MG63 (cell line): ENCODE measurements at regions not wholly inside any gene's neighbourhood (a gene's known extent, or its start where the extent isn't known, plus 50 kb on each side); places are given as distances from the start of the nearest gene placed in this dataset.
"Not testable (repeated sequence)": the region's sequence is repeated elsewhere in the genome, so short reads cannot be mapped to it uniquely, and the experiment has no call there.

Experiments used
- DNase-seq: peaks from one replicate; pipeline ENCODE4 v3.0.0-alpha.2; 2020
- H3K27me3 ChIP-seq: fragments of 250-450 bp; sonication (Bioruptor Pico); 2 replicates; pipeline ENCODE4 v1.5.1; 2020; ENCODE audit warnings: mild to moderate bottlenecking, moderate library complexity
- H3K36me3 ChIP-seq: fragments of 250-450 bp; sonication (Bioruptor Pico); 2 replicates; pipeline ENCODE4 v1.5.1; 2020; ENCODE audit warnings: mild to moderate bottlenecking, moderate library complexity
- H3K4me3 ChIP-seq: fragments of 250-450 bp; sonication (Bioruptor Pico); 2 replicates; pipeline ENCODE4 v1.5.1; 2020; ENCODE audit warnings: mild to moderate bottlenecking, moderate library complexity
- H3K9me3 ChIP-seq: fragments of 250-450 bp; sonication (Bioruptor Pico); 2 replicates; pipeline ENCODE4 v1.5.1; 2020; ENCODE audit warnings: mild to moderate bottlenecking, moderate library complexity

- no peak for DNase-seq
- no peaks in the 10 kb centered on the region for H3K9me3 ChIP-seq
- no peaks in the 10 kb centered on the region for H3K27me3 ChIP-seq
- H3K36me3 ChIP-seq, result no peaks in the 10 kb centered on the region
- no peak overlapping the region for H3K4me3 ChIP-seq
Measured at GRCh38 chr2:48080534-48081316, 174.4 kb upstream of the FBXO11 start.

- Histone ChIP-seq H3K36me3 (no peaks in the 10 kb centered on the region), H3K4me3 (no peak overlapping the region), H3K27me3 (no peaks in the 10 kb centered on the region), H3K9me3 (no peaks in the 10 kb centered on the region)
- no peak for DNase-seq
Measured at GRCh38 chr2:48081317-48081628, 175.0 kb upstream of the FBXO11 start.

- Histone ChIP-seq H3K9me3 (no peaks in the 10 kb centered on the region), H3K36me3 (no peaks in the 10 kb centered on the region), H3K27me3 (no peaks in the 10 kb centered on the region), H3K4me3 (no peak overlapping the region)
- DNase-seq, result no peak
Measured at GRCh38 chr2:48085888-48086287, 179.6 kb upstream of the FBXO11 start.

GRCh38 chr2:48088994-48089393 is 182.7 kb upstream of the FBXO11 start:
- no peaks in the 10 kb centered on the region for H3K9me3 ChIP-seq
- DNase-seq, result no peak
- H3K36me3 ChIP-seq, result no peaks in the 10 kb centered on the region
- H3K4me3 ChIP-seq, result no peak overlapping the region
- no peaks in the 10 kb centered on the region for H3K27me3 ChIP-seq

GRCh38 chr2:48089644-48090043 is 183.3 kb upstream of the FBXO11 start:
- no peak overlapping the region for H3K4me3 ChIP-seq
- H3K36me3 ChIP-seq, result no peaks in the 10 kb centered on the region
- H3K27me3 ChIP-seq, result no peaks in the 10 kb centered on the region
- no peaks in the 10 kb centered on the region for H3K9me3 ChIP-seq
- no peak for DNase-seq

GRCh38 chr2:48092846-48093803 is 186.8 kb upstream of the FBXO11 start:
- peak; percentile 36 for DNase-seq
- Histone ChIP-seq H3K36me3 (no peaks in the 10 kb centered on the region), H3K27me3 (no peaks in the 10 kb centered on the region), H3K9me3 (no peaks in the 10 kb centered on the region), H3K4me3 (no peak overlapping the region)

- H3K36me3 ChIP-seq, H3K9me3 ChIP-seq, DNase-seq, H3K27me3 ChIP-seq, H3K4me3 ChIP-seq: not testable (repeated sequence)
Measured at GRCh38 chr2:48096765-48097164, 190.5 kb upstream of the FBXO11 start.

GRCh38 chr2:48098539-48098938 is 192.2 kb upstream of the FBXO11 start:
- H3K27me3 ChIP-seq, result no peaks in the 10 kb centered on the region
- DNase-seq, result no peak
- H3K4me3 ChIP-seq, result no peak overlapping the region
- no peaks in the 10 kb centered on the region for H3K36me3 ChIP-seq
- peaks cover 4% of the 10 kb centered on the region; the same call in 1 of the 2 replicates for H3K9me3 ChIP-seq

- Histone ChIP-seq H3K27me3 (no peaks in the 10 kb centered on the region), H3K4me3 (no peak overlapping the region), H3K36me3 (no peaks in the 10 kb centered on the region), H3K9me3 (peaks cover 4% of the 10 kb centered on the region; the same call in 1 of the 2 replicates)
- DNase-seq, result no peak
Measured at GRCh38 chr2:48104418-48104817, 198.1 kb upstream of the FBXO11 start.

GRCh38 chr2:48105848-48106247 is 199.6 kb upstream of the FBXO11 start:
- Histone ChIP-seq H3K9me3 (no peaks in the 10 kb centered on the region), H3K4me3 (no peak overlapping the region), H3K36me3 (no peaks in the 10 kb centered on the region), H3K27me3 (no peaks in the 10 kb centered on the region)
- no peak for DNase-seq

- no peaks in the 10 kb centered on the region for H3K9me3 ChIP-seq
- peak; percentile 74 for DNase-seq
- no peaks in the 10 kb centered on the region for H3K27me3 ChIP-seq
- H3K36me3 ChIP-seq, result no peaks in the 10 kb centered on the region
- no peak overlapping the region for H3K4me3 ChIP-seq
Measured at GRCh38 chr2:48107326-48107925, 201.1 kb upstream of the FBXO11 start.

GRCh38 chr2:48108455-48108854 is 202.2 kb upstream of the FBXO11 start:
- H3K36me3 ChIP-seq, result no peaks in the 10 kb centered on the region
- no peaks in the 10 kb centered on the region for H3K9me3 ChIP-seq
- H3K27me3 ChIP-seq, result no peaks in the 10 kb centered on the region
- DNase-seq, result no peak
- H3K4me3 ChIP-seq, result no peak overlapping the region

GRCh38 chr2:48109491-48110204 is 203.3 kb upstream of the FBXO11 start:
- Histone ChIP-seq H3K4me3 (no peak overlapping the region), H3K27me3 (no peaks in the 10 kb centered on the region), H3K9me3 (no peaks in the 10 kb centered on the region), H3K36me3 (no peaks in the 10 kb centered on the region)
- DNase-seq, result no peak

- H3K36me3 ChIP-seq, result no peaks in the 10 kb centered on the region
- H3K9me3 ChIP-seq, result no peaks in the 10 kb centered on the region
- H3K27me3 ChIP-seq, result no peaks in the 10 kb centered on the region
- no peak overlapping the region for H3K4me3 ChIP-seq
- no peak for DNase-seq
Measured at GRCh38 chr2:48110492-48110891, 204.0 kb upstream of the FOXN2 start.

- H3K27me3 ChIP-seq, result no peaks in the 10 kb centered on the region
- no peaks in the 10 kb centered on the region for H3K9me3 ChIP-seq
- no peak overlapping the region for H3K4me3 ChIP-seq
- no peaks in the 10 kb centered on the region for H3K36me3 ChIP-seq
- DNase-seq, result no peak
Measured at GRCh38 chr2:48112911-48113680, 201.4 kb upstream of the FOXN2 start.

- no peak for DNase-seq
- Histone ChIP-seq H3K27me3 (no peaks in the 10 kb centered on the region), H3K36me3 (no peaks in the 10 kb centered on the region), H3K4me3 (no peak overlapping the region), H3K9me3 (no peaks in the 10 kb centered on the region)
Measured at GRCh38 chr2:48113767-48114166, 200.7 kb upstream of the FOXN2 start.
